Stimulated activated CD8-positive, alpha-beta memory T cell treated with anti-CD3 and anti-CD28 coated beads, Interleukin-4, amount 100 ng/mL, for 48 hours (primary cell): ENCODE measurements at regions not wholly inside any gene's neighbourhood (a gene's known extent, or its start where the extent isn't known, plus 50 kb on each side); places are given as distances from the start of the nearest gene placed in this dataset.
"Not testable (repeated sequence)": the region's sequence is repeated elsewhere in the genome, so short reads cannot be mapped to it uniquely, and the experiment has no call there.

Experiments
- DNase-seq: peaks from one replicate; pipeline ENCODE4 v3.0.0-alpha.2; 2020

DNA sequence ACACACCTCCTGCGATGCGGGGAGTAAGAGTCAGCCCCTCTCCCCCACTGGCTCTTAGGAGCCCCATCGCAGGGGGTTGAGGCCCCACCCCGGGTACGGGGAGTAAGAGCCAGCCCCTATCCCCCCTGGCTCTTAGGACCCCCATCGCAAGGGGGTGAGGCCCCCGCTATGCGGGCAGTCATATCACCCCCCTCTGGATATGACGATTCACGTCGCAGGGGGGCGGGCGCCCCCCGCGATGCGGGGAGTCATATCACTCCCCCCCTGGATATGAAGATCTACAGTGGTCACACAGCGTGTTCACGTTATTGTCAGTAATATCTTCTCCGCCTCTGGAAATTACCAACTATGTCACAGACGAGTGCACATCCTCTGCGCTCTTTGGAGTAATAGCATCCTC lies 61.1 kb downstream of the DEFB131A start:
- not testable (repeated sequence) for DNase-seq

DNA sequence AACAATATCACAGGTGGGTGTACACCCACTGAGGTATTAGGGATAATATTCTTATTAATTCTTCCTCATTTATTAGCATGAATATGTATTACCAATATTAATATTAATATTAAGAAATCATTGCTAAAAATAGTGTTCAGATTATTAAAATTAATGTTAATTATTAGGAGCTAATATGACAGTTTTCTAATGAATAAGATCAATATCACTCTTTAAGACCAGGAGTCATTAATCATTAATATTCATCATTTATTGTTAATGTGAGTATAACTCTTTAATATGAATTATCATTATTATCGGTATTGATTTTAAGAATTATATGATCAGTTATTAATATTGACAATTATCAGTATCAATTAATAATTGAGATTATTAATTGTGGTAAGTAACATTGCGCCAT lies 62.5 kb downstream of the DEFB131A start:
- DNase-seq: not testable (repeated sequence)

GRCh38 chr4:9512941-9513340 lies 68.7 kb downstream of the DEFB131A start:
- DNase-seq: not testable (repeated sequence)

DNA sequence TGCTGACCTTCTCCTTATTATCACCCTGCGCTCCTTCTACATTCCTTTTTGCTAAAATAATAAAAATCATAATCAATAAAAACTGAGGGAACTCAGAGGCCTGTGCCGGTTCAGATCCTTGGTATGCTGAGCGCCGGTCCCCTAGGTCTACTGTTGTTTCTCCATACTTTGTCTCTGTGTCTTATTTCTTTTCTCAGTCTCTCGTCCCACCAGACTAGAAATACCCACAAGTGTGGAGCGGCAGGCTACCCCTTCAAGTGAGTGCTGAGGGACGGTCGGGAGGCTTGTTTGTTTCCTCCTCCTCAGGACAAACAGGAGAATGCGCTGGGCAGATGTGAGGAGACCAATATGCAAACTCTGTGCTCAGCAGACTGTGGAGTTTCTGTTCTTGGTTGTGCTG lies 75.4 kb downstream of the DEFB131A start:
- not testable (repeated sequence) for DNase-seq

DNA sequence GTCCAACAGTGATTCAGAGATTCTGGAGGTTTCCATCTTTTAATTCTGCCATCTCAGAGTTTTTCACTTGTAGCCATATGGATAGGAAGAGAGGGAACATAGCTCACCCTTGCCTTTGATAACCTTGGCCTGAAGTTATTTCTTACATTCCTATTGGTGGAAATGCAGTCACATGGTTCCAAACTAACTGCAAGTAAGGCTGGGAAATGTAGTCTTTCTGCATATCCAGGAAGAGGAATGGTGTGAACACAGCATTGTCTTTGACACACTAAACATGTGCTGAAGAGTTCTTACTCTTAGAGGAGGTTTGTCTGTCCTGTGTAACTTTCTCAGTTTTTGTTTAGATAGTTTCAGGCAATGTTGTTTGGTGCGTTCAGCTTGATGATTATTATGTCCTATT lies 78.7 kb downstream of the DEFB131A start:
- not testable (repeated sequence) for DNase-seq

DNA sequence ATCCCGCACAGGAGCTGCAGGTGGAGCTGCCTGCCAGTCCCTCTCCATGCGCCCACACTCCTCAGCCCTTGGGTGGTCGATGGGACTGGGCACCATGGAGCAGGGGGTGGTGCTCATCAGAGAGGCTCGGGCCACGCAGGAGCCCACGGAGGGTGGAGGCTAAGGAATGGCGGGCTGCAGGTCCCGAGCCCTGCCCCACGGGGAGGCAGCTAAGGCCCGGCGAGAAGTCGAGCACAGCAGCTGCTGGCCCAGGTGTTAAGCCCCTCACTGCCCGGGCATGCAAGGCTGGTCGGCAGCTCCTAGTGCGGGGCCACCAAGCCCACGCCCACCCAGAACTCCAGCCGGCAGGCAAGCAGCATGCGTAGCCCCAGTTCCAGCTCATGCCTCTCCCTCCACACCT lies 80.2 kb downstream of the DEFB131A start:
- not testable (repeated sequence) for DNase-seq

- DNase-seq: peak; percentile 83
These were observed 88.1 kb downstream of the DEFB131A start for GRCh38 chr4:9532134-9532862.

DNA sequence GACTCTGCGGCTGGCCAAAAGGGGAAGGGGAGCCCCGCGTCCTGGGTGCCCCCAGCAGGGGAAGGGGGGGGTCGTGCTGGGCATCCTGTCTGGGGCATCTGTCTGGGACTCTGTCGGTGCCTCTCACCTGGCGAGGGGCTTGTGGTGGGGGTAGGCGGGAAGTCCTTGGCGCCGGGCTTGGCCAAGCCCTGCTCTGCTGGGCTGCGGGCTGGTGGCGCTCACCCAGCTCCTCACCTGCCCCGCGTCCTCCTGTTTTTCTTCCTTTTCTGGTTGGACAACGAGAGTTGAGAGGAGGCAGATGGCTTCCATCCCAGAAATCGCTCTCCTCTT lies 88.6 kb downstream of the DEFB131A start:
- not testable (repeated sequence) for DNase-seq

DNA sequence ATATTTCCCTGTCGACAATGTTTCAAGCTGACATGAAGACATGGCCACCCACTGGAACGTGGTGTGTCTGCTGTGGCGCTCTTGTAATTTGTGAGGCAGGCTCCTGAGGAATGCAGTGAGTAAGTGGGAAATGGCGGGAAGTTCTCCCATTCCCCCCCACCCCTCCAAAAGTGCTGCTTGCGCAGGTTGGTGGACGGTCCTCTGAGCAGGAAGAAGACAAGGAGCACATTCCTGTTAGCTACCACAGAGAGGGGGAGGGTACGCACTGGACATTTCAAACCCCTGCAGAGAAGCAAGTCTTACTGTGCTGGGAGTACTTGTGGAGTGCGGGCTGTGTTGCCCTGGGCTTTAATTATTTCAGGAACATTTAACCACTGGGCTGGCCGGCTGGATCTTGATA lies 92.9 kb downstream of the DEFB131A start:
- DNase-seq: not testable (repeated sequence)

DNA sequence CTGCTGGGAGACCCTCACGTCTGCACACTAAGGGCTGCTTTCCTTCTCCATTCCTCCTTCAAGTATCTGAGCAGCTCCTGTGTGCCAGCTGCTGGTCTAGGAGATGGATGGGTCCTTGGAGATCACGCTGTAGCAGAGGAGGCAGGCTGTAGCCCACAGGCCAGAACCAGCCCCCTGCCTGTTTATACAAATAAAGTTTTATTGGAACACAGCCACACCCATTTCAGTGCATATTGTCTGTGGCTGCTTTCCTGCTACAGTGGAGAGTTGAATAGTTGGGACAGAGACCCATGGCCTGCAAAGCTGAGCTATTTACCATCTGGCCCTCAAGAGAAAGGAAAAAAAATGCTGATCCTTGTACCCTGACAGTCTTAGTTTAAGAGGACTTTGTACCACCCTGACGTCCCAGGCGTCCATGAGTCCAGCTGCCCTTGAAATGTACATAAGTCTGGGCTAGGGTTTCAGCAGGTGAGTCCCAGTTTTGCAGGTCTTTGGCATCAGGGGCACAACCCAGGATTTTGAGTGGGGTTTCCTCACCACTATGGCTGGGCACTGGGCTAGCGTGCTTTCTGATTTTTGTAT lies 95.8 kb downstream of the DEFB131A start:
- DNase-seq: not testable (repeated sequence)

DNA sequence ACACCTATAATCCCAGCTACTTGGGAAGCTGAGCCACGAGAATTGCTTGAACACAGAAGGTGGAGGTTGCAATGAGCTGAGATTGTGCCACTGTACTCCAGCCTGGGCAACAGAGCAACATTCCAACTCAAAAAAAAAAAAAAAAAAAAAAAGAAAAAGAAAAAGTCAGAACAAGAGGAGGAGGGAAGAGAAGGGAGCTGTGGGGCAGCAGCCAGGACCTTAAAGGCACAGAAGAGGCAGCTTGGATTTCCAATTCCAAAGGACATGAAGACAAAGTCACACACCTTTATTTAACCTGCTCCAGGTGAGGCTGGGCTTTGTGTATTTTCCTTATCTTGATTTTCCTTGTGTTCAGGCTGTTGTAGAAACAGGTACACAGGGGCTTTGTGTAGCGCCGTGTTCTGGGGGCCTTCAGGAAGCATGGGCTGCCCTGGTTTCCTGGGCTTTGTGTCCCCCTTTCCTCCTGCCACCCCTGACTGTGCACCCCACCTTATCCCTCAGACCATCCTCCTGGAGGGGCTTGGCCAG lies 97.2 kb downstream of the DEFB131A start:
- DNase-seq: not testable (repeated sequence)

GRCh38 chr4:9544851-9545250 lies 100.6 kb downstream of the DEFB131A start:
- not testable (repeated sequence) for DNase-seq

- DNase-seq: not testable (repeated sequence)
These were observed 103.3 kb downstream of the DEFB131A start for GRCh38 chr4:9547470-9547869.

DNA sequence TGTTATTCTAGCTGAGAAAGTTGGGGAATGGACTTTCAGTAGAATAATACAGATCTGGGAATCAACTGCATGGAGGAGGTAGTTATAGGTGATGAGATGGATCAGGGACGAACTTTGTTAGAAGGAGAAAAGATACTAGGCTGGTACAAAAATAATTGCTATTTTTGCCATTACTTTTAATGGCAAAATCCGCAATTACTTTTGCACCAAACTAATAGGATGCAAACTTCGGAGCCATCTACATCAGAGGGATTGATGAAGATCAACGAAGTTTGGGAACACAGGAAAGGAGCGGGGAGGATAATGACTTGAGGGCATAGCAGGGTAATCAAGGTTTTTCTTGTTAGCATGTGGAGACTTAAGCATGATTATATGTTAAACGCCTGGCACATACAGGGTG lies 111.9 kb downstream of the DEFB131A start:
- DNase-seq: not testable (repeated sequence)

GRCh38 chr4:9577869-9578268 lies 133.7 kb downstream of the DEFB131A start:
- DNase-seq: peak; percentile 33

DNA sequence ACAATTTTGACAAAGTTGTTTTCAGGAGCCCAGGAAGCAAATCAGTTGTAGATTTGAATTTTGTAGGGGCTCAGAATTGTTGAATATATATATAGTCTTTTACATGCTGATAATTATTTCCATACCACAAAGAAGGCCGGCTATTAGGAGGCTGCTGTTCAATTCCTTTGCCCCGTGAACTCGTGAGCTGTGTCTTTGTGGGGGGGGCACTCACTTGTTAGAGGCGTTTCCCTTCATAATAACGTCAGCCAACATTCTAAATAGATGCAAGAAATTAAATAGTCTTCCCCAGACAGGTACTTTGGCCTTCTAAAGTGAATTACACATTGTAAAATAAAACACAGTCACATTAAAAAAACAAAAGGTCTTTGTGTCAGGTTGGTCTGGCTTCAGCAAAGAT lies 138.7 kb downstream of the DEFB131A start:
- DNase-seq: not testable (repeated sequence)

DNA sequence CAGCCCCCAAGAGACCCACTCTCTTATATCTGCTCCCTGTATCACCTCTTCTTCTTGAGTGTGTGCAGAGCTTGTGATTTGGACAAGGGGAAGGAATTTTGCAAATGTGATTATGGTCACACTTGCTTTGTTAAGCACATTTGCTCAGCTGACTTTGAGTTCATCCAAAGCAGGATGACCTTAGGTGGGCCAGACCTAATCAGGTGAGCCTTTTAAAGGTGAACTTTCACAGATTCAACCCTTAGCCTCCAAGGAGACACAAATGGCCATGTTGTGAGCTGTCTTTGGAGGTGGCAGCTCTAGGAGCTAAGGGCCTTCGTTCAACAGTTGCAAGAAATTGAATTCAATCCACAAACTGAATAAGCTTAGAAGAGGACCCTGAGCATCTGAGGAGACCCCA lies 147.8 kb downstream of the DEFB131A start:
- no peak for DNase-seq

GRCh38 chr4:9594948-9595347 lies 150.7 kb downstream of the DEFB131A start:
- DNase-seq: no peak

- DNase-seq: not testable (repeated sequence)
These were observed 151.3 kb downstream of the DEFB131A start for GRCh38 chr4:9595531-9595930.

DNA sequence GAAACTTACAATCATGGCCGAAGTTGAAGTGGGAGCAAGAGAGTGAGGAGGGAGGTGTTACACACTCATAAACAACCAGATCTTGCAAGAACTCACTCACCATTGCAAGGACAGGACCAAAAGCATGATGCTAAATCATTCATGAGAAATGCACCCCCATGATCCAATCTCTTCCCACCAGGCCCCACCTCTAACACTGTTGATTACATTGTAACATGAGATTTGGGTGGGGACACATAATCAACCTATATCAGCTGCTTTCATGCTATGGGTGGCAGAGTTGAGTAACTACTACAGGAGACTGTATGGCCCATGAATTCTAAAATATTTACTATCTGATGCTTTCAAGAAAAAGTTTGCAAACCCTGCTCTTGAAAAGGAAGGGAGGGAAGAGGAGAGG lies 155.1 kb downstream of the DEFB131A start:
- DNase-seq: no peak

DNA sequence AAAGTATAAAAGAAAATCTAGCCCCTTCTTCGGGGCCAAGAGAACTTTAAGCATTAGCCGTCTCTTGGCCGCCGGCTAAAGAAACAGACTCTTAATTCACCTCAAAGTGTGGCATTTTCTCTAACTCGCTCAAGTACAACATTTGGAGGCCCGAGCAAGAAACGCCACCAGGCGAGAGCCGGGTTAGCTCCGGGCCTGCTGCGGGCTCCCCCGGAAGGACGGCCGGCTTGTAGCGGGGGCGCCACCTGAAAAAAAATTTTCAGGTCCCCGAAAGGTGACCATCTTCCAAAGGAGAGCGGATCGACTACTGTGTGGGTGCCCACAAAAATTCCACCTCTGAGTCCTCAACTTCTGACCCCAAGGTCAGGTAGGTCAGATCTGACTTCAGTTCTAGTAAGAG lies 156.0 kb downstream of the DEFB131A start:
- no peak for DNase-seq

- no peak for DNase-seq
These were observed 158.2 kb downstream of the DEFB131A start for GRCh38 chr4:9602389-9602914.

DNA sequence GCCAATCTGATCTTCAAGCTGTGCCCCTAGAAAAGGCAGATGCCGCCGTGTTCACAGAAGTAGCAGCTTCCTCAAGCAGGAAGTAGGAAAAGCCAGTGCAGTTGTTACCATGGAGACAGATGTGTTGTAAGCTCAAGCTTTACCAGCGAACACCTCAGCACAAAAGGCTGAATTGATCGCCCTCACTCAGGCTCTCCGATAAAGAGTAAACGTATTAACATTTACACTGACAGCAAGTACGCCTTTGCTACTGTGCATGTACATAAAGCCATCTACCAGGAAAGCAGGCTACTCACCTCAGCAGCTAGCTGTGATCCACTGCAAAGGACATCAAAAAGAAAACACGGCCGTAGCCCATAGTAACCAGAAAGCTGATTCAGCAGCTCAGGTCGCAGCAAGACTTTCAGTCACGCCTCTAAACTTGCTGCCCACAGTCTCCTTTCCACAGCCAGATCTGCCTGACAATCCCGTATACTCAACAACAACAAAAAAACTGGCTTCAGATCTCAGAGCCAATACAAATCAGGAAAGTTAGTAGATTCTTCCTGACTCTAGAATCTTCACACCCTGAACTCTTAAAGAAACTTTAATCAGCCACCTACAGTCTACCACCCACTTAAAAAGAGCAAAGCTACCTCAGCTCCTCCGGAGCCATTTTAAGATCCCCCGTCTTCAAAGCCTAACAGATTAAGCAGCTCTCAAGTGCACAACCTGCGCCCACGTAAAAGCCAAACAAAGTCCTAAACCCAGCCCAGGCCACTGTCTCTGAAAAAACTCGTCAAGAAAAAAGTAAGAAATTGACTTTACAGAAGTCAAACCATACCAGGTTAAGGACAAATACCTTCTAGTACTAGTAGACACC lies 160.0 kb downstream of the DEFB131A start:
- DNase-seq: peak; percentile 58

- not testable (repeated sequence) for DNase-seq
These were observed 160.6 kb downstream of the DEFB131A start for GRCh38 chr4:9604893-9605190.
